ENCODE measurements at regions not wholly inside any gene's neighbourhood (a gene's known extent, or its start where the extent isn't known, plus 50 kb on each side); places are given as distances from the start of the nearest gene placed in this dataset.
A peak's percentile ranks its signal among the peaks of the same experiment; 100 is the strongest.

- DNase-seq = no peak
Measured at GRCh38 chr9:113646946-113647914, 183.7 kb downstream of the RGS3 start.

GRCh38 chr9:113648048-113648447 is 184.5 kb downstream of the RGS3 start:
- no peak for DNase-seq

DNA sequence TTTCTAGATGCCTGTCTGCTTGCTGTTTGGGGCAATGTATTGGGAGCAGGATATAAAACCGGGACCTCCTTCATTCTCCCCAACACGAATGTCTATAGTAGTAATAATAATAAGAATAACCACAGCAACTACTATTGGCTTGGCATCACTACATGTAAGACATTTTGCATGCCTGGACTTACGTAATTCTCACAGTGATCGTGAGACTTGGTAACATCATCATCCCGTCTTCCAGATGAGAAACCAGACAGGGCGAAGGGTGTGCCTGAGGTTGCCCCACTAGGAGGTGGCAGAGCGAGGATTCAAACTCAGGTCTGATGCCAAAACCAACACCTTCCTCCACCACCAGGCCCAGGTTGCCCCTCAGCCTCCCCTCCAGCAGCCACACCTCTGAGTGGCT is 185.1 kb downstream of the RGS3 start:
- no peak for DNase-seq

DNA sequence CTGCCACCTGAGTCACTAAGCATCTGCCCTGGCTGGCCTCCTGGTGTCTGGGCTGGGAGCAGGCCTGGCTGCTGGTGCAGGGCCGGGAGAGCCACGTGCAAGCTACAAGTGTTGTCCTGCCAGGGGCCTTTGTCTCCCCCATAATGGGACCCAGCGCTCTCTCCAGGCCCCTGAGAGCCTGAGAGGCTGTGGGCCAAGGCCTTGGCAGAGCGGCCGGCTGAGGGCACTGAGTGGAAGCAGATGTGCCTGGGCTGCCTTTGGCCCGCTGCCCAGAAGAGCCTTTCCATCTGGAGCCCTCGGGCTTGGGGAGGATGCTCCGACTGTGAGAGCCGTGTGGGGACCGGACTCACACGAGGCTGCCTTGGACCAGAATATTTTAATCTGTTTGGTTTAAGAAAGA is 185.5 kb downstream of the RGS3 start:
- DNase-seq = no peak

GRCh38 chr9:113649855-113650206 is 186.3 kb downstream of the RGS3 start:
- DNase-seq = no peak

- peak in 1 of 2 experiments; percentile 6 for DNase-seq
Measured at GRCh38 chr9:113650207-113651131, 186.9 kb downstream of the RGS3 start.

- DNase-seq = no peak
Measured at GRCh38 chr9:113651896-113652295, 188.4 kb downstream of the RGS3 start.

DNA sequence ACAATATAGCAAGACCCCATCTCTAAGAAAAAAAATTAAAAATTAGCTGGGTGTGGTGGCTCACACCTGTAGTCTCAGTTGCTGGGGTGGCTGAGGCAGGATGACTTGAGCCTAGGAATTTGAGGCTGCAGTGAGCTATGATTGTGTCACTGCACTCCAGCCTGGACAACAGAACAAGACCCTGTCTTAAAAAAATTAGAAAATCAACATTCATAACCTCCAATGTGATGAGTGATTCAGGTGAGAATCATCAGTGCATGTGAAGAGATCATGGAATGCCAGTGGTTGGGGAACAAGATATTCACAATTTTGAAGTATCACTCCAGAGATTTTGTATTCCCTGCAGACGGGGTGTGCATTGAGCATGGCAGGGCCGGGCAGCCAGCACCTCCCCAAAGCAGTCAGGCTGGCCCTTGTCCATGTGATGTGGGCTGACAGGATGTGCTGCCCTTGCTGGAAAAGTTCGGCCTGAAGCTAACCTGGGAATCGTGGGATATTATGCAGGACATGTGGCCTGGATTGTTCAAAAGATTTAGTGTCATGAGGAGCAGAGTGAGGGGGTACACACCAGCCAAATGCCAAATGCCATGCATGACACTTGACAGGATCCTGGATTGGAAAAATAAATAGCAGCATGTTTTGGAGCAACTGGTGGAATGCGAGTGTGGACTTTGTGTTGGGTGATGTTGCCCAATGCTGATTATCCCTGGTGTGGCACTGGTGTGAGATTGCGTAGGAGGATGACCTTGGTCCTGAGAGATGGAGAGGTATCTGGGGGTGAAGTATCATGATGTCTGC is 189.0 kb downstream of the RGS3 start:
- DNase-seq = no peak

GRCh38 chr9:113653746-113654604 is 190.4 kb downstream of the RGS3 start:
- DNase-seq = no peak

- DNase-seq = no peak
Measured at GRCh38 chr9:113654605-113655428, 191.3 kb downstream of the RGS3 start.

DNA sequence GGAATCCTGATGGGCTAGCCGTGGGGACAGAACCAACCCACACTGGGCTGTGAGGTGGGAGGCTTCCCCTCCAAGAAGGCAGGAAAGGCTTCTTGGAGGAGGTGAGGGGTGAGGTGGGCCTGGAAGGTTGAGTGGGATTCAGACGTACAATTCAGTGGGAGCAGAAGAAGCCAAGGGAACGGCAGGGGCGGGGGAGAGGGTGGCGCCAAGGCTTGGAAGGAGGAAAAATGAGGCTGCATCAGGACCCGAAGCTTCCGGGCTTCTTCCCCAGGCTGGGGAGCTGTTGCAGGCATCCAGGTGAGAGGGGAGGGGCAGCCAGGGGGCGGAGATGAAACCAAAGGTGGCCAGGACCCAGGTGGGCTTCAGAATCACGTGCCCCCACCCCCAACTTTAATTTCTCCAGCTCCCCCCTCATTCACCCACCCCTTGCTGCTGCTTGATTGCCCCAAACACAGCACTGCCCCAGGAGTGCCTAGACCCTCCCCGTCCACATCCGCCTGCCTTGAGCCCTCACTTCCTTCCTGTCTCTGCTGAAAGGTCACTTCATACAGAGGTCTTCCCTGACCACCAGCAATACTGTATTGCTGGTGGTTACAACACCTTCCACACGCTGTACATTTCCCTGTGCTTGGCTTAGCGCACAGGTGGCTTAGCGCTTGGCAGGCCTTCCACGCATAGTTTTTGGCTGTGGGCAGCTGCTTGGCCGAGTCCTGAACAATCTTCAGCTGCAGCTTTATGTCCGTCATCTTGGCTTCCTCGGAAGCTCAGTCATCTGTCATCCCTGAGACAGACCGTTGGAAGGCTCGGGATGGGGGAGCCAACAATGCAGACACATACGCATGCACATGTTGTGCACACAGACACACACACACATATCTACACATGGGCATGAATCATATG is 193.5 kb downstream of the RGS3 start:
- no peak for DNase-seq

DNA sequence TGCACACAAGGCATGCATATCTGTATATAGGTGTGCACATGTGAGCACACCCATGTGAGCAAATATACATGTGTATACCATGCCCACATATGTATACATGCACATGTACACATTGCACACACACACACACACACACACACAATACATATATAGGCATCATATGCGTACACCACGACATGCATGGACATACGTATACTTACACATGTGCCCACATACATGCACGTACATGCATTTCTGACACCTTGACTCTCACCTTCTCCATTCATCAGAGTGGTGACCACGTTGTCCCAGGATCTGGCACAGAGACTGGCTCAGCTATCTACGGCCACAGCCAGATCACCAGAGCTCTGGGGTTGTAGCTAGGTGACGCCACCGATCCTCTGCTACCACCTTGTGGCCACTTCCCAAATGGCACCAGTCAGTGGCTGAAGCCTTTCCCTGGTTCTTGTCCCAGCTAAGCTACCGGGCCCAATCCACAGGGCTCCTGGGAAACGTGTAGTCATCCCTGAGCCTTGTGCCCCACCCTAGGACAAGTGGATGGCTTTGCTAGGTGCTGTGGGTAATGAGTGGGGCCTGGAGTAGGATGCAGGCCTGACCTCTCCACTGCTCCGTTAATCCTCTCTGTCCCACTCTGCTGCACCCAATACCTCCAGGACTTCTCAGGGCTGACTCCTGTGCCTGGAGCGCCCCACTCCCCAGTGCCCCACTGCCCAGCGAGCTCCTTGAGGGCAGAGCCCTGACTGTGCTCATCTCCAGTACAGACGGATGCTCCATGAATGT is 194.4 kb downstream of the RGS3 start:
- peak in 1 of 2 experiments; percentile 50 for DNase-seq

- DNase-seq = no peak
Measured at GRCh38 chr9:113658545-113658895, 195.0 kb downstream of the RGS3 start.

- DNase-seq = no peak
Measured at GRCh38 chr9:113659039-113659438, 195.5 kb downstream of the RGS3 start.

DNA sequence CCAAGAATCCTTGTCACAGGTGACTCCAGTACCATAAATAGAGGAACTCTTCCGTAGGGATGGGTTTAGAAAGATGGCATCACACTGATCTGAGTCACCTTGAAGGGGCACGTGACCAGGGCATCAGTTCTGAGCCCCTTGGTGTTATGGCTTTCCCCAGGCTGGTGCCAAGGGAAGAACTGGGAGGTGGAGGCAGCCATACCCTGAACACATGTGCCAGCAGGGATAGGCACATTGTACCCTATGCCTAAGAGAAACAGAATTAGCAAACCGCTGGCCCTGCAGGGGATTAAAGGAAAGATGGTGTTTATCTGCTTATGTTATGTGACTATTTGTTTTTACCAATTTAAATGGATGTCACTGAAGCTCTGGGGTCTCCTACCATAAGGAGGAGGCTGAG is 196.2 kb downstream of the RGS3 start:
- DNase-seq = no peak

- DNase-seq = no peak
Measured at GRCh38 chr9:113660196-113660595, 196.7 kb downstream of the RGS3 start.

- DNase-seq = no peak
Measured at GRCh38 chr9:113661074-113661473, 197.5 kb downstream of the RGS3 start.

- DNase-seq = no peak
Measured at GRCh38 chr9:113664181-113664875, 200.8 kb downstream of the RGS3 start.

Measured in NCI-H187 (cell line).